Tibial artery (tissue), 4 donors: ENCODE measurements at regions not wholly inside any gene's neighbourhood (a gene's known extent, or its start where the extent isn't known, plus 50 kb on each side); places are given as distances from the start of the nearest gene placed in this dataset.

Source experiments
- DNase-seq, 2 donors: peaks; one replicate each; pipeline ENCODE4 v3.0.0-alpha.2; 2019
- H3K27ac ChIP-seq, 2 donors: fragments of 200-600 bp; sonication (generic) in 1 of 2; 1 replicate in 1 of 2; 2 replicates in 1 of 2; pipeline ENCODE4 v1.5.1; 2018 to 2019; ENCODE audit warnings: mild to moderate bottlenecking in 1 of 2
- H3K27me3 ChIP-seq, 2 donors: fragments of 200-600 bp; sonication (generic) in 1 of 2; one replicate each; pipeline versions ENCODE4 v1.5.1 to v1.6.0; 2016 to 2019
- H3K36me3 ChIP-seq, 3 donors: fragments of 200-600 bp; sonication (generic) in 2 of 3; one replicate each; pipeline ENCODE4 v1.5.1; 2016 to 2019; ENCODE audit warnings: mild to moderate bottlenecking in 2 of 3
- H3K4me1 ChIP-seq, 4 donors: fragments of 200-600 bp; sonication (generic) in 2 of 4; 1 replicate in 3 of 4; 2 replicates in 1 of 4; pipeline ENCODE4 v1.5.1; 2016 to 2019
- H3K4me3 ChIP-seq, 2 donors: fragments of 200-600 bp; sonication (generic) in 1 of 2; 1 replicate in 1 of 2; 2 replicates in 1 of 2; pipeline ENCODE4 v1.5.1; 2018 to 2019; ENCODE audit warnings: mild to moderate bottlenecking in 2 of 2
- H3K9me3 ChIP-seq, 3 donors: fragments of 200-600 bp; sonication (generic) in 1 of 3; one replicate each; pipeline ENCODE4 v1.5.1; 2016 to 2019
- intact Hi-C: fragments of 100-400 bp; cut with DNase I; formaldehyde crosslinking; loops from one replicate; pipeline ENCODE4 v1.15.0; 2023; ENCODE audit warnings: low total_unique reads
- TF ChIP-seq, protein P1 (sequence below), 2 experiments: fragments of 200-600 bp in 1 of 2; fragments of 450-650 bp in 1 of 2; IDR thresholded peaks; one replicate each; pipeline ENCODE4 v1.5.1; 2017 to 2019; ENCODE audit warnings: antibody characterized with exemption in 2 of 2, mild to moderate bottlenecking in 1 of 2, moderate library complexity in 1 of 2

DNA sequence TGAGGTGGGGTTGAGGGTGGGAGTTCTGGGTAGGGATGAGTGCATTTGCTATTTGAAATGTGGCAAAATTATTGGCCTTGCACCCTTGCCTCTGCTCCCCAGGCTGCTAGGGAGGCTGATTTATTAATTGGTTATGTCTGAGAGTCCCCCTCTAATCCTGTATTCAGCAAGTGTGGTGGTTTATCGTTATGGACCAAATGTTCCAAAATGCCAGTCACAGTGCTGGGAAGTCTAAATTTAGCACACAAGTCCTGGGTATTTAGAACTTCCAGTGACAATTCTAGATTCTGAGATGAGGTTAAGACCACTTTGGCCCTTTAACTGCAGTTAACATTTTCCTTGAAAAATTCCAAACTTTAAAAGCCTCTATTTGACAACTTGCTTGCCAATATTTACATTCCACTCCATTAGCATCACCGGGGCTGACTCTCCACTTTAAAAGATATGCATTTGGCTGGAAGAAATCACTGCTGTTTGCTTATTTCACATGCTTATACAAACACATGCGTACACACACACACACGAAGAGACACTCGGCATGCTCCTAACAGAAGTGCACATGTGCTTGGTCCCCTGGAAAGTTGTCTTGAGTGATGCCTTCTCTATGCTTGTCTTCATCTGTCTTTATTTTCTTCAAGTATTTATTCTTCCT lies 247.7 kb downstream of the IL20RB start:
- Histone ChIP-seq H3K27ac (no peak overlapping the region), H3K9me3 (no peaks in the 10 kb centered on the region), H3K4me1 (peaks cover 0 to 20% (median 7%) of the 10 kb centered on the region in 4 donors), H3K27me3 (no peaks in the 10 kb centered on the region), H3K4me3 (no peak overlapping the region), H3K36me3 (no peaks in the 10 kb centered on the region)
- no peak for DNase-seq
- intact Hi-C loops: no loop called here
- TF ChIP-seq, protein P1, sequence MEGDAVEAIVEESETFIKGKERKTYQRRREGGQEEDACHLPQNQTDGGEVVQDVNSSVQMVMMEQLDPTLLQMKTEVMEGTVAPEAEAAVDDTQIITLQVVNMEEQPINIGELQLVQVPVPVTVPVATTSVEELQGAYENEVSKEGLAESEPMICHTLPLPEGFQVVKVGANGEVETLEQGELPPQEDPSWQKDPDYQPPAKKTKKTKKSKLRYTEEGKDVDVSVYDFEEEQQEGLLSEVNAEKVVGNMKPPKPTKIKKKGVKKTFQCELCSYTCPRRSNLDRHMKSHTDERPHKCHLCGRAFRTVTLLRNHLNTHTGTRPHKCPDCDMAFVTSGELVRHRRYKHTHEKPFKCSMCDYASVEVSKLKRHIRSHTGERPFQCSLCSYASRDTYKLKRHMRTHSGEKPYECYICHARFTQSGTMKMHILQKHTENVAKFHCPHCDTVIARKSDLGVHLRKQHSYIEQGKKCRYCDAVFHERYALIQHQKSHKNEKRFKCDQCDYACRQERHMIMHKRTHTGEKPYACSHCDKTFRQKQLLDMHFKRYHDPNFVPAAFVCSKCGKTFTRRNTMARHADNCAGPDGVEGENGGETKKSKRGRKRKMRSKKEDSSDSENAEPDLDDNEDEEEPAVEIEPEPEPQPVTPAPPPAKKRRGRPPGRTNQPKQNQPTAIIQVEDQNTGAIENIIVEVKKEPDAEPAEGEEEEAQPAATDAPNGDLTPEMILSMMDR (IDR thresholded peaks at IDR 0.05): no peak

DNA sequence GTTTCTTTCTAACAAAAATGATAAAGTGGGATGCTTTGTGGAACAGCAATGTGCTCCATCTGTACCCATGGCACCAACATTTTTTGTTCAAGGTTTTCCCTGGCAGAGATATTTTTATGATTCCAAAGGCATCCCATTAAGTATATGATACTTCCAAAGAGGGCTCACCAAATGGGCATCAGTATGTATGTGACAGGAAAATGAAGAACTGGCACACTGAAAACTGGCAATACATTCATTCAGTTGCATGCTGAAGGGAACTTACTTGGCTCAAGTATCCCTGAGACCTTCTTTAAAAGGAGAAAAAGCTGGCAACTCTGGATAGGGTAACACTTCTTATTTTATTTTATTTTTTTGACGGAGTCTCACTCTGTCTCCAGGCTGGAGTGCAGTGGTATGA lies 249.8 kb downstream of the IL20RB start:
- Histone ChIP-seq H3K27ac (no peak overlapping the region), H3K9me3 (no peaks in the 10 kb centered on the region), H3K4me1 (peaks cover 0 to 14% (median 7%) of the 10 kb centered on the region in 4 donors), H3K27me3 (no peaks in the 10 kb centered on the region), H3K4me3 (no peak overlapping the region), H3K36me3 (no peaks in the 10 kb centered on the region)
- TF ChIP-seq, protein P1 (IDR thresholded peaks at IDR 0.05): no peak
- intact Hi-C loops: no loop called here
- no peak for DNase-seq

DNA sequence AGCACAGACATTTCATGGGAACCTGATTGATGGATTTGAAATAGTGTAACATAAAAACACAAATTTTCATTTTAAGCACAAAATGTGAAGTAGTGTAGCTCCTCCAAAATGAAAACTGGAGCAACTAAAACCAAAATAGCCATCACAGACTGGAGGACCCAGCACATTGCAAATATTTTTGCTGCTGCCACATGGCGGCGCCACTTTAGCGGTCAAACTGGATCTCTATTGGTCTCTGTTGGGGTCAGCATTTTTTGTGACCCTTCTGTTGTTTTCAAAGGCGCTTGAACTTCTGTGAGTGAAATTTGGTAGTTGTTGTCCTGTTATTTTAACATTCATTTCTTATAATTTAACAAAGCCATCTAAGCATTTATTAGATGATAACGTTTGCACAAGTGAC lies 259.9 kb downstream of the IL20RB start:
- H3K9me3 ChIP-seq: no peaks in the 10 kb centered on the region
- H3K27ac ChIP-seq: no peak overlapping the region
- H3K27me3 ChIP-seq: no peaks in the 10 kb centered on the region
- DNase-seq: no peak
- TF ChIP-seq, protein P1 (IDR thresholded peaks at IDR 0.05): no peak
- H3K4me1 ChIP-seq: no peaks in the 10 kb centered on the region
- no peaks in the 10 kb centered on the region for H3K36me3 ChIP-seq
- H3K4me3 ChIP-seq: no peak overlapping the region
- intact Hi-C loops: no loop called here

DNA sequence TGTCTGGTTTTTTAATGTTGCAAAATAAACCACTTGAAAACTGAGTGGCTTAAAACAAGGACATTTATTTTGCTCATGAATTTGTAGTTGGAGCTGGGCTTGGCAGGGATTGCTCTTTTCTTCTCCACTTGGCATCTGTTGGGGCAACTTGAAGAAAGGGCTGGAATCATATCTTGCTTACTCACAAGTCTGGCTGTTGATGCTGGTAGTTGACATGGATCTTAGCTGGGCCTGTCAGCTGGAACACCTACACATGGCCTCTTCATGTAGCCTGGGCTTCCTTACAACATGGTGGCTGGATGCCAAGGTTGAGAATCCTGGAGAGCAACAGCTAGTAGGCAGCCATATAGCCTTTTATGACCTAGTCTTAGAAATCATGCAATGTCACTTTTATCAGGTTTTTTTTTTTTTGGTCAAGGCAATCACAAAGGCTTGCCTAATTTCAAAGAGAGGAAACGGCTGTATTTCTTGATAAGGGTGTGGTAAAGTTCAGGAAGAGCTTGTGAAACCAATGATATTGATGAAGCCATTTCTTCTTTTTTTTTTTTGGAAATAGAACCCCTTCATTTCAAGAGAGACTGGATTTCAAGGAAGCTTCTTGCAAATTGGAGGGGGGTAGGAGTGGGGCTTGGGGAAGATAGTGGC lies 262.1 kb downstream of the IL20RB start:
- Histone ChIP-seq H3K36me3 (no peaks in the 10 kb centered on the region), H3K4me1 (no peaks in the 10 kb centered on the region), H3K27ac (no peak overlapping the region), H3K4me3 (no peak overlapping the region), H3K9me3 (no peaks in the 10 kb centered on the region), H3K27me3 (no peaks in the 10 kb centered on the region)
- intact Hi-C loops: no loop called here
- no peak for DNase-seq
- TF ChIP-seq, protein P1 (IDR thresholded peaks at IDR 0.05): no peak

DNA sequence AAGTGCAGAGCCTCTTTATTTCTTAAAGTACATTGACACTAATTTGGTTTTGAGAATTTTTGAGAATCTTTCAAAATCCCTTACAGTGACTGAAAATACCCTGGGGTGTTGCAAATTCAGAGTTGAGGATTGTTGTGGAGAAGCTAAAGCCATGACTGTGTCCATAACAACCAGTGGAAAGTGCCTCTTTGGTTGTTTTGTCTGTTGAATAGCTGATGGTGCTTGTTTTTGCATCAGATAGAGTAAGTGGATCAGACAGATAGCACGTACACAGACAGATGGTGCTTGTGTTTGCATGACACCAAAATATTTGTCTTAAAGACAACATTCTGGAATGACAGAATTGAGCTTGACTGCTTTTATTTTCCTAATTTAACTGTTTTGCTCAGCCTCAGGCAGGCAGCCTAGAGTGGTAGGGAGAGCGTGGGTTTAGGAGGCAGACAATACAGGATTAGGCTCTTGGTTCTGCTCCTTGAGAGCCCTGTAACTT lies 265.0 kb downstream of the IL20RB start:
- Histone ChIP-seq H3K27ac (no peak overlapping the region), H3K4me3 (no peak overlapping the region), H3K4me1 (no peaks in the 10 kb centered on the region), H3K27me3 (no peaks in the 10 kb centered on the region), H3K36me3 (no peaks in the 10 kb centered on the region), H3K9me3 (no peaks in the 10 kb centered on the region)
- TF ChIP-seq, protein P1 (IDR thresholded peaks at IDR 0.05): no peak
- intact Hi-C loops: no loop called here
- DNase-seq: no peak
